Endothelial cell (in vitro differentiated cells): ENCODE measurements at regions not wholly inside any gene's neighbourhood (a gene's known extent, or its start where the extent isn't known, plus 50 kb on each side); places are given as distances from the start of the nearest gene placed in this dataset.
"Not testable (repeated sequence)": the region's sequence is repeated elsewhere in the genome, so short reads cannot be mapped to it uniquely, and the experiment has no call there.

Source experiments
- DNase-seq: peaks from one replicate; pipeline ENCODE4 v3.0.0; 2021; ENCODE audit warnings: low spot score
- H3K27ac Mint-ChIP-seq: one replicate; pipeline ENCODE4 v1.8.0; 2021; ENCODE audit warnings: mixed read lengths, inconsistent platforms; ENCODE audit not compliant: unreplicated experiment
- H3K27me3 Mint-ChIP-seq: one replicate; pipeline ENCODE4 v1.8.0; 2021; ENCODE audit warnings: mild to moderate bottlenecking, moderate library complexity, mixed read lengths, inconsistent platforms; ENCODE audit not compliant: unreplicated experiment
- H3K36me3 Mint-ChIP-seq: one replicate; pipeline ENCODE4 v1.8.0; 2021; ENCODE audit warnings: mild to moderate bottlenecking, low read depth, mixed read lengths, inconsistent platforms; ENCODE audit not compliant: unreplicated experiment
- H3K4me1 Mint-ChIP-seq: one replicate; pipeline ENCODE4 v1.8.0; 2021; ENCODE audit warnings: mild to moderate bottlenecking, mixed read lengths, inconsistent platforms; ENCODE audit not compliant: unreplicated experiment
- H3K4me3 Mint-ChIP-seq: one replicate; pipeline ENCODE4 v1.8.0; 2021; ENCODE audit warnings: mild to moderate bottlenecking, mixed read lengths, inconsistent platforms; ENCODE audit not compliant: unreplicated experiment
- H3K9me3 Mint-ChIP-seq: one replicate; pipeline ENCODE4 v1.8.0; 2021; ENCODE audit warnings: mixed read lengths, inconsistent platforms; ENCODE audit not compliant: unreplicated experiment
- TF ChIP-seq, protein P1 (sequence below): fragments of 200-600 bp; sonication (generic); IDR thresholded peaks from one replicate; pipeline ENCODE4 v1.5.0; 2021; ENCODE audit warnings: antibody characterized with exemption; ENCODE audit not compliant: unreplicated experiment

DNA sequence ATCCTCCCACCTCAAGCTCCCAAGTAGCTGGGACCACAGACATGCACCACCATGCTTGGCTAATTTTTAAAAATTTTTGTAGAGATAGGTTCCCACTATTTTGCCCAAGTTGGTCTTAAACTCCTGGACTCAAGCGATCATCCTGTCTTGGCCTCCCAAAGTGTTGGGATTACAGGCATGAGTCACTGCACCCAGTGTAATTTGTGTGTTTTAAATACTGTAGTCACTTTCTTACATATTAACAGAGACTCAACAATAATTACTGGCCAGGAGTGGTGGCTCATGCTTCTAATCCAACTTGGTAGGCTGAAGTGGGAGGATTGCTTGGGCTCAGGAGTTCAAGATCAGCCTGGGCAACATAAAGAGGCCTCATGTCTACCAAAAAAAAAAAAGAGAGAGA is 293.0 kb downstream of the RDH14 start:
- DNase-seq: no peak
- Mint-ChIP-seq H3K27ac (no peak overlapping the region), H3K9me3 (no peaks in the 10 kb centered on the region), H3K4me1 (no peaks in the 10 kb centered on the region), H3K36me3 (no peaks in the 10 kb centered on the region), H3K4me3 (no peak overlapping the region), H3K27me3 (peaks cover 4% of the 10 kb centered on the region)
- TF ChIP-seq, protein P1, sequence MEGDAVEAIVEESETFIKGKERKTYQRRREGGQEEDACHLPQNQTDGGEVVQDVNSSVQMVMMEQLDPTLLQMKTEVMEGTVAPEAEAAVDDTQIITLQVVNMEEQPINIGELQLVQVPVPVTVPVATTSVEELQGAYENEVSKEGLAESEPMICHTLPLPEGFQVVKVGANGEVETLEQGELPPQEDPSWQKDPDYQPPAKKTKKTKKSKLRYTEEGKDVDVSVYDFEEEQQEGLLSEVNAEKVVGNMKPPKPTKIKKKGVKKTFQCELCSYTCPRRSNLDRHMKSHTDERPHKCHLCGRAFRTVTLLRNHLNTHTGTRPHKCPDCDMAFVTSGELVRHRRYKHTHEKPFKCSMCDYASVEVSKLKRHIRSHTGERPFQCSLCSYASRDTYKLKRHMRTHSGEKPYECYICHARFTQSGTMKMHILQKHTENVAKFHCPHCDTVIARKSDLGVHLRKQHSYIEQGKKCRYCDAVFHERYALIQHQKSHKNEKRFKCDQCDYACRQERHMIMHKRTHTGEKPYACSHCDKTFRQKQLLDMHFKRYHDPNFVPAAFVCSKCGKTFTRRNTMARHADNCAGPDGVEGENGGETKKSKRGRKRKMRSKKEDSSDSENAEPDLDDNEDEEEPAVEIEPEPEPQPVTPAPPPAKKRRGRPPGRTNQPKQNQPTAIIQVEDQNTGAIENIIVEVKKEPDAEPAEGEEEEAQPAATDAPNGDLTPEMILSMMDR: no peak

DNA sequence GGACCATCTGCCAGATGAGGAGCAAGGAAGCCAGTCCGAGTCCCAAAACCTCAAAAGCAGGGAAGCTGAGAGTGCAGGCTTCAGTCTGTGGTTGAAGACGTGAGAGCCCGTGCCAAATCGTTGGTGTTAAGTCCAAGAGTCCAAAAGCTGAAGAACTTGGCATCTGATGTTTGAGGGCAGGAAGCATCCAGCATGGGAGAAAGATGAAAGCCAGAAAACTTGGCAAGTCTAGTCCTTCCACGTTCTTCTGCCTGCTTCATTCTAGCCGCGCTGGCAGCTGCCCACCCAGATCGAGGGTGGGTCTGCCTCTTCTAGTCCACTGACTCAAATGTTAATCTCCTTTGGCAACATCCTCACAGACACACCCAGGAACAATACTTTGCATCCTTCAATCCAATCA is 293.8 kb downstream of the RDH14 start:
- not testable (repeated sequence) for DNase-seq, H3K4me1 Mint-ChIP-seq, H3K36me3 Mint-ChIP-seq, H3K27me3 Mint-ChIP-seq, H3K9me3 Mint-ChIP-seq, H3K4me3 Mint-ChIP-seq, H3K27ac Mint-ChIP-seq

DNA sequence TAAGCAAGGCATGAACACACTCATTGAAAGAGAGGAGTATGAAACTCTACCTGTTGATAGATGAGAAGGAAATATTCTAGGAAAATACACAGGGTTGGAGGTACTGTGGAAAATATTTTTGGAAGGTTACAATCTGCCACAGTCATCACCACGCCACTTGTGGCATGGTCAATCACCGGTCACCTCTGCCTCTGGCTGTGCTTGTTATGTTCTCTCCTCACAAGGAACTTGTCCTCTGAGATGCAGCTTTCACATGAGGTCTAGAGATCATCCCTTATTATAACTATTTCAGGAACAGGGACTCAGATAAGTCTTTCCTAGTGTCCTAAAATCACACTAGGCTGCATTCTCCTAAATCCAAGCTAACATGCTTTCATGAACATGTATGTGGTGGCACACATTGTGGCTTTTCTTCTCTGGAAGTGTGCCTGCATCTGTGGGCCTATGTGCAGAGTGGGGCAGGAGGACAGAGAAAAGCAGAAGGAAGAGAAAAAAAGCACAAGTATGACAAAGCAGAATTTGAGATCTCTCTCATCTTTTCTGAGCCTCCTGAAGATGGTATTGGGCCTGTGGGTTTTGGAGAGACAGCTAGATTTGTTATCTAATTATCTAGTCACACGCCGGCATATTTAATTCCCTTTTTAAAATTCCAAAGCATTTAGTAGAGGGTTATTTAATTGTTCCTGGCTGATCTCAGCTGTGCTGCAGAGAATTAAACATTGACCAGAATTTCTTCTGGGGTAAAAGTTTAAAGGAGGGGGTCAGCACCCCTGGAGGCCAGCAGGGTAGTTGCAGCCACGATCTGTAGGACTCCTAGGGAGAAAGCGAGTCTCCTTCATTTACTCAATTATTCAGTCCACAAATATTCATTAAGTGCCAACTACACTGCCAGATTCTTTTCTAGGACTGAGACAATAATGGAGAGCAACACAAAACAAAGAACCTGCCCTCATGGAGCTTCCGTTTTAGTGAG is 294.6 kb downstream of the RDH14 start:
- no peaks in the 10 kb centered on the region for H3K4me1 Mint-ChIP-seq
- H3K27me3 Mint-ChIP-seq: peaks cover 2% of the 10 kb centered on the region
- no peak overlapping the region for H3K27ac Mint-ChIP-seq
- TF ChIP-seq, protein P1: peak; percentile 51
- no peak overlapping the region for H3K4me3 Mint-ChIP-seq
- DNase-seq: no peak
- H3K9me3 Mint-ChIP-seq: no peaks in the 10 kb centered on the region
- no peaks in the 10 kb centered on the region for H3K36me3 Mint-ChIP-seq

DNA sequence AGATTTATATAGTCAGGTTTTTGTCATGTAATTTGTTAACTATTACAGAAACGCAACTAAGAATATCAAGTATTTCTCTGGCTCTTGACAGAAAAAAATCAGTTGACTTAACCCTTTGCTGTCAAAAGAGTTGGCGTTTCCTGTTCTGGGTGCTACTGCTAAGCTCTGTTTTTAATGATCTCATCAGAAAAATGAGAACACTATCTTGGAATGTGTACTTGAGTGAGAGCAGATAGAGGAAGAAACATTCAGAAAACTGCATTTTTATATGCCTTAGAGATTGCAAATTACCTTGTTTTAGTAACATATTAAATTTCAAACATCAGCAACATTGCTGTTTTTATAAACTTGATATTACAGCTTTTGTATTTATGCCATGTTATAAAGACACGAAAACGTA is 297.9 kb downstream of the RDH14 start:
- H3K27ac Mint-ChIP-seq: no peak overlapping the region
- no peaks in the 10 kb centered on the region for H3K9me3 Mint-ChIP-seq
- no peaks in the 10 kb centered on the region for H3K36me3 Mint-ChIP-seq
- TF ChIP-seq, protein P1: no peak
- no peaks in the 10 kb centered on the region for H3K4me1 Mint-ChIP-seq
- no peak for DNase-seq
- peaks cover 2% of the 10 kb centered on the region for H3K27me3 Mint-ChIP-seq
- no peak overlapping the region for H3K4me3 Mint-ChIP-seq

DNA sequence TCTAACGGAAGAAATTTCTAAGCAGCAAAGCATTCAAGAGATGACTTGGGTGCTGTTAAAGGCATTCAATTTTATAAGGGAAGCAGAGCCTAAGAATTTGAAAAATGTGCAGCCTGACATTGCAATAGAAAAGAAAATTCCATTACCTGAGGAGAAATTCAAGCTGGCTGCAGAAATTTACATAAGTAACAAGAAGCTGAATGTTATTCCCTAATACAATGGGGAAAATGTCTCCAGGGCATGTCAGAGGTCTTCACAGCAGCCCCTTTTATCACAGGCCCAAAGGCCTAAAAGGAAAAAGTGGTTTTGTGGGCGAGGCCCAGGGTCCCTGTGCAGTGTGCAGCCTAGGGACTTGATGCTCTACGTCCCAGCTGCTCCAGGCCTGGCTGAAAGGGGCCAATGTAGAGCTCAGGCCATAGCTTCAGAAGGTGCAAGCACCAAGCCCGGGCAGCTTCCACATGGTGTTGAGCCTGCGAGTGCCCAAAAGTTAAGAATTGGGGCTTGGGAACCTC is 306.7 kb downstream of the RDH14 start:
- Mint-ChIP-seq H3K27ac (no peak overlapping the region), H3K4me3 (no peak overlapping the region), H3K36me3 (no peaks in the 10 kb centered on the region), H3K27me3 (no peaks in the 10 kb centered on the region), H3K4me1 (no peaks in the 10 kb centered on the region), H3K9me3 (no peaks in the 10 kb centered on the region)
- no peak for DNase-seq
- TF ChIP-seq, protein P1: no peak
